ENCODE measurements at regions not wholly inside any gene's neighbourhood (a gene's known extent, or its start where the extent isn't known, plus 50 kb on each side); places are given as distances from the start of the nearest gene placed in this dataset.

DNA sequence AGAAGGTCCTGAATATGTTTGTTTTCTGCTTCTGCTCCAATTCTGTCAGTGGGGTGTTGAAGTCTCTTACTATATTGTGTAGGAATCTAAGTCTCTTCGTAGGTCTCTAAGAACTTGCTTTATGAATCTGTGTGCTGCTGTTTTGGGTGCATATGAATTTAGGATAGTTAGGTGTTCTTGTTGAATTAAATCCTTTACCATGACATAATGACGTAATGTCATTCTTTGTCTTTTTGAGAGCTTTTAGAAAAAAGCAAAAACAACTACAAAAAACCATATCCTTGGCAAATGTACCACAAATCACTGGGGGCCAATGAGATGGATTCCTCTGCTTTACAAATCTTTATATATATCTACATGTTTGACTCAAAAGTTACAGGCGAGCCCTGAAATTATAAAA is 576.1 kb downstream of the CDH18 start:
- TF ChIP-seq, protein P1, sequence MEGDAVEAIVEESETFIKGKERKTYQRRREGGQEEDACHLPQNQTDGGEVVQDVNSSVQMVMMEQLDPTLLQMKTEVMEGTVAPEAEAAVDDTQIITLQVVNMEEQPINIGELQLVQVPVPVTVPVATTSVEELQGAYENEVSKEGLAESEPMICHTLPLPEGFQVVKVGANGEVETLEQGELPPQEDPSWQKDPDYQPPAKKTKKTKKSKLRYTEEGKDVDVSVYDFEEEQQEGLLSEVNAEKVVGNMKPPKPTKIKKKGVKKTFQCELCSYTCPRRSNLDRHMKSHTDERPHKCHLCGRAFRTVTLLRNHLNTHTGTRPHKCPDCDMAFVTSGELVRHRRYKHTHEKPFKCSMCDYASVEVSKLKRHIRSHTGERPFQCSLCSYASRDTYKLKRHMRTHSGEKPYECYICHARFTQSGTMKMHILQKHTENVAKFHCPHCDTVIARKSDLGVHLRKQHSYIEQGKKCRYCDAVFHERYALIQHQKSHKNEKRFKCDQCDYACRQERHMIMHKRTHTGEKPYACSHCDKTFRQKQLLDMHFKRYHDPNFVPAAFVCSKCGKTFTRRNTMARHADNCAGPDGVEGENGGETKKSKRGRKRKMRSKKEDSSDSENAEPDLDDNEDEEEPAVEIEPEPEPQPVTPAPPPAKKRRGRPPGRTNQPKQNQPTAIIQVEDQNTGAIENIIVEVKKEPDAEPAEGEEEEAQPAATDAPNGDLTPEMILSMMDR (IDR thresholded peaks at IDR 0.05) = no peak
- no peak for TF ChIP-seq POLR2A (IDR thresholded peaks at IDR 0.05)
